PC-3 (cell line): ENCODE measurements at regions not wholly inside any gene's neighbourhood (a gene's known extent, or its start where the extent isn't known, plus 50 kb on each side); places are given as distances from the start of the nearest gene placed in this dataset.

ENCODE experiments used
- ATAC-seq: fragments of 200-7000 bp; cut with Tn5 transposase; 2 replicates; pipeline ENCODE4 v1.9.1; 2020; ENCODE audit warnings: mild to moderate bottlenecking, moderate library complexity
- BruUV-seq: library from RNA; stranded (reverse); fragments of 400-500 nt; replicated peaks from 2 replicates; lab custom pipeline; 2021; lab: Mats Ljungman, UMichigan
- CTCF ChIA-PET: fragments of 300-600 bp; sonication (Branson Sonifier 250); formaldehyde crosslinking; loops from one replicate; lab custom pipeline; 2022; ENCODE audit warnings: antibody characterized with exemption; lab: Charles Lee
- POLR2A ChIA-PET: fragments of 300-600 bp; sonication (Branson Sonifier 250); formaldehyde crosslinking; loops from one replicate; lab custom pipeline; 2022; ENCODE audit warnings: antibody characterized with exemption; ENCODE audit not compliant: unreplicated experiment; lab: Charles Lee
- DNase-seq: peaks from one replicate; pipeline ENCODE4 v3.0.0-alpha.2; 2015
- H2AFZ ChIP-seq: fragments of 300-600 bp; sonication (generic); 2 replicates; pipeline ENCODE4 v1.6.0; 2016; ENCODE audit warnings: antibody characterized with exemption, low read length
- H3F3A ChIP-seq: fragments of 300-600 bp; sonication (generic); one replicate; pipeline ENCODE4 v1.6.0; 2017; ENCODE audit warnings: antibody characterized with exemption, low read length, control low read depth, mild to moderate bottlenecking; ENCODE audit not compliant: unreplicated experiment
- H3K27ac ChIP-seq: fragments of 300-600 bp; sonication (generic); 2 replicates; pipeline ENCODE4 v1.5.1; 2016; ENCODE audit warnings: mild to moderate bottlenecking, low read length
- H3K27me3 ChIP-seq: fragments of 300-600 bp; sonication (generic); 2 replicates; pipeline ENCODE4 v1.6.1; 2016; ENCODE audit warnings: low read length, mixed read lengths
- H3K36me3 ChIP-seq: fragments of 300-600 bp; sonication (generic); 2 replicates; pipeline ENCODE4 v1.6.1; 2016; ENCODE audit warnings: low read depth, mixed run types, low read length, mixed read lengths
- H3K4me1 ChIP-seq: fragments of 300-600 bp; sonication (generic); 2 replicates; pipeline ENCODE4 v1.5.1; 2016; ENCODE audit warnings: low read length; ENCODE audit not compliant: insufficient read depth
- H3K4me2 ChIP-seq: fragments of 300-600 bp; sonication (generic); 2 replicates; pipeline ENCODE4 v1.6.0; 2016; ENCODE audit warnings: low read length
- H3K4me3 ChIP-seq: fragments of 300-600 bp; sonication (generic); 2 replicates; pipeline ENCODE4 v1.5.1; 2016; ENCODE audit warnings: mild to moderate bottlenecking, low read length, mixed read lengths
- H3K79me2 ChIP-seq: fragments of 300-600 bp; sonication (generic); 2 replicates; pipeline ENCODE4 v1.6.1; 2017; ENCODE audit warnings: low read length, mixed read lengths
- H3K9ac ChIP-seq: fragments of 300-600 bp; sonication (generic); 2 replicates; pipeline ENCODE4 v1.6.0; 2016; ENCODE audit warnings: mild to moderate bottlenecking, low read length
- H3K9me2 ChIP-seq: fragments of 300-600 bp; sonication (generic); replicated peaks from 2 replicates; pipeline ENCODE4 v1.6.1; 2016; ENCODE audit warnings: mixed run types, low read length, mixed read lengths
- H3K9me3 ChIP-seq: fragments of 300-600 bp; sonication (generic); 2 replicates; pipeline ENCODE4 v1.6.1; 2016; ENCODE audit warnings: low read length, mixed read lengths
- H4K20me1 ChIP-seq: fragments of 300-600 bp; sonication (generic); 2 replicates; pipeline ENCODE4 v1.6.1; 2016; ENCODE audit warnings: low read length, mixed read lengths
- CTCF ChIP-seq: fragments of 300-600 bp; sonication (generic); conservative IDR thresholded peaks from 2 replicates; pipeline ENCODE4 v1.5.1; 2017; ENCODE audit warnings: antibody characterized with exemption, low read depth, mild to moderate bottlenecking, low read length
- EZH2 ChIP-seq: fragments of 300-600 bp; sonication (generic); IDR thresholded peaks from one replicate; pipeline ENCODE4 v1.6.1; 2017; ENCODE audit warnings: antibody characterized with exemption, mild to moderate bottlenecking, low read length; ENCODE audit not compliant: unreplicated experiment
- EZH2phosphoT487 ChIP-seq: fragments of 300-600 bp; sonication (generic); IDR thresholded peaks from 2 replicates; pipeline ENCODE4 v1.6.1; 2018; ENCODE audit warnings: mild to moderate bottlenecking, antibody characterized with exemption, low read length, borderline replicate concordance
- intact Hi-C: fragments of 100-400 bp; cut with micrococcal nuclease; formaldehyde crosslinking; loops from 2 replicates; pipeline ENCODE4 v1.9.0; 2023

- no peak overlapping the region for H3K4me3 ChIP-seq
- intact Hi-C loops, result no loop called here
- no peak overlapping the region for H2AFZ ChIP-seq
- no peaks in the 10 kb centered on the region for H3F3A ChIP-seq
- peaks cover 22% of the 10 kb centered on the region for H3K27me3 ChIP-seq
- POLR2A ChIA-PET, result no interaction called here
- no peak overlapping the region for H3K9ac ChIP-seq
- H3K9me3 ChIP-seq, result no peaks in the 10 kb centered on the region
- no peak overlapping the region for H3K27ac ChIP-seq
- no peak for DNase-seq
- no TSS peak for BruUV-seq
- no peaks in the 10 kb centered on the region for H3K79me2 ChIP-seq
- H3K4me1 ChIP-seq, result no peaks in the 10 kb centered on the region
- TF ChIP-seq EZH2phosphoT487 (no peak), EZH2 (no peak)
- no peak for ATAC-seq
- H3K9me2 ChIP-seq, result no peaks in the 10 kb centered on the region
- CTCF ChIA-PET, result no interaction called here
- H3K4me2 ChIP-seq, result no peak overlapping the region
- no peaks in the 10 kb centered on the region for H3K36me3 ChIP-seq
- no peaks in the 10 kb centered on the region for H4K20me1 ChIP-seq
Observed at GRCh38 chr14:98977451-98977850, 294.5 kb downstream of the BCL11B start.

- intact Hi-C loops, result no loop called here
- POLR2A ChIA-PET, result no interaction called here
- no TSS peak for BruUV-seq
Observed at GRCh38 chr14:98982986-98983385, 289.0 kb downstream of the BCL11B start.

GRCh38 chr14:98984027-98984718 lies 287.8 kb downstream of the BCL11B start:
- POLR2A ChIA-PET, result no interaction called here
- TF ChIP-seq EZH2phosphoT487 (no peak), EZH2 (no peak), CTCF (no peak)
- Histone ChIP-seq H3K27ac (no peak overlapping the region), H4K20me1 (no peaks in the 10 kb centered on the region), H3K4me2 (no peak overlapping the region), H3K9ac (no peak overlapping the region), H3K36me3 (no peaks in the 10 kb centered on the region), H3K4me3 (no peak overlapping the region), H3K27me3 (peaks cover 36% of the 10 kb centered on the region), H3K9me2 (no peaks in the 10 kb centered on the region), H3F3A (no peaks in the 10 kb centered on the region), H3K9me3 (no peaks in the 10 kb centered on the region), H3K4me1 (no peaks in the 10 kb centered on the region), H3K79me2 (no peaks in the 10 kb centered on the region), H2AFZ (no peak overlapping the region)
- CTCF ChIA-PET, result no interaction called here
- BruUV-seq, result no TSS peak
- ATAC-seq, result no peak
- intact Hi-C loops, result no loop called here
- no peak for DNase-seq

More at GRCh38 chr14:98982986-98983385, 289.0 kb downstream of the BCL11B start:
- TF ChIP-seq CTCF, result no peak
- TF ChIP-seq EZH2, result no peak
- no peak for TF ChIP-seq EZH2phosphoT487
- peaks cover 36% of the 10 kb centered on the region for H3K27me3 ChIP-seq
- H4K20me1 ChIP-seq, result no peaks in the 10 kb centered on the region
- CTCF ChIA-PET, result no interaction called here
- no peaks in the 10 kb centered on the region for H3K4me1 ChIP-seq
- H3K4me3 ChIP-seq, result no peak overlapping the region
- H3K36me3 ChIP-seq, result no peaks in the 10 kb centered on the region
- no peaks in the 10 kb centered on the region for H3K9me2 ChIP-seq
- H3K79me2 ChIP-seq, result no peaks in the 10 kb centered on the region
- DNase-seq, result no peak
- H3K4me2 ChIP-seq, result no peak overlapping the region
- H3F3A ChIP-seq, result no peaks in the 10 kb centered on the region
- no peak for ATAC-seq
- H2AFZ ChIP-seq, result no peak overlapping the region
- H3K27ac ChIP-seq, result no peak overlapping the region
- H3K9me3 ChIP-seq, result no peaks in the 10 kb centered on the region
- no peak overlapping the region for H3K9ac ChIP-seq
